HuH-7.5 (cell line): ENCODE measurements at regions not wholly inside any gene's neighbourhood (a gene's known extent, or its start where the extent isn't known, plus 50 kb on each side); places are given as distances from the start of the nearest gene placed in this dataset.
A peak's percentile ranks its signal among the peaks of the same experiment; 100 is the strongest.

Source experiments
- DNase-seq: peaks from one replicate; pipeline ENCODE4 v3.0.0; 2011; ENCODE audit warnings: low spot score

DNA sequence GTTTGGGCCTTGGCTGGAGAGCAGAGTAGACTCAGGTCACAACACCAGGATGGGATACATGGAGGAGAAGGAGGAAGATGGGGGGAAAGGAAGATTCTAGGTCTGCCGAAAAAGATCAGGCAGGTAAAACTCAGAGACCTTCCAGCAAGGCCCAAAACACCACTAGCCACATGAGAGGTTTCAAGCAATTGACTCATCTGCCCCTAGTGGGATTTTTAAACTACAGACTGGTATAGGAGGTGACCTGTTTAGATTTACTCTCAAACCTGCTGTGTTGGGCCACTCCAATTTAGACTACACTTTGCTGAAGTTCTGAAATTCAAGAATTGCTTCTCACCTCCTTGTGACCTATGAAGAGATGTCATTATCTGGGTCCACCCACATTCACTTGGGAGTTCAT, 236.9 kb upstream of the SASH1 start:
- DNase-seq = no peak

DNA sequence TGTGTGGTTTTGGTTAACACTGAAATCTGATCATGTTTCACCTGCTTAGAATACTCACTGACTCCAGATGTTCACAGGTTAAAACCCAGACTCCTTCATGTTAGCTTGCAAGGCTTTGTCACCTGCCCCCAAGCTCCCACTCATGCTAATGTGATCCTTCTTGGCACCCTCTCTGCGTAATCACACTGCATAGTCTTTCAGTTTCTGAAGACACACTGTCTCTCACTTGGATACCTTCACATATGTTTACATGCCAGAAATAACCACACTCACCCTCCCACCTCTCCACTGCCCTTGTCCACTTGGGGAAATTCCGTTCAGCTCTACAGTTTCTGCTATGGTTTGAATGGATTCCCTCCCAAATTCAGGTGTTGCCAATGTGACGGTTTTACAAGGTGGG, 234.7 kb upstream of the SASH1 start:
- no peak for DNase-seq

DNA sequence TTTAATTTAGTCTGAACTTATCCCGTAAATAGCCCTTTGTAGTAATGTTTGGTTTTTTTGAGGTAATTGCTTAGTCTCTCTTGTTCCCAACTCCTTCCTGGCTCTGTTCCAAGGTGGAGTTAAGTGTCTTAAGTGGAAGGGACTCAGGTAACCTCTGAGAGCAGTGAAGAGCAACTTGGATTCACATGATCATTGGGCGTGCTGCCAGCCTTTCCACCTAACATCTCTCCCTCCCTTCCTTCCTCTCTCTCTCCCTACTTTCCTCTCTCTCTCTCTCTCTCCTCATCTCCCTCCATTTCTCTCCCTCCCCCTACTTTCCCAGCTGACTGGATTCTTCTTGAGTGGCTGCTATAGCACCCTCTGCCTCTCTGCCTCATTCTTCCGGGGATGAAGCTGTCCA, 232.9 kb upstream of the SASH1 start:
- no peak for DNase-seq

DNA sequence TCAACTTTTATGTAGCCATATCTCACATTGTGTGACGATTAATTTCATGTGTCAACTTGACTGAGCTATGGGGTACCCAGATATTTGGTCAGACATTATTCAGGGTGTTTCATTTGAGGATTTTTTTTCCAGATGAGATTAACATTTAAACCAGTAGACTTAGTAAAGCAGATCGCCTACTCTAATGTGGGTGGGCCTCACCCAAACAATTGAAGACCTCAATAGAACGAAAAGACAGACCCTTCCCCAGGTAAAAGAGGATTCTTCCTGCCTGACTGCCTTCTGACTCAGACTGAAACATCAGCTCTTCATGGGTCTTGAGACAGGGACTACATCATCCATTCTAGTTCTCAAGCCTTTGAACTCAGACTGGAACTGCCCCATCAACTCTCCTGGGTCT, 231.7 kb upstream of the SASH1 start:
- DNase-seq = no peak

DNA sequence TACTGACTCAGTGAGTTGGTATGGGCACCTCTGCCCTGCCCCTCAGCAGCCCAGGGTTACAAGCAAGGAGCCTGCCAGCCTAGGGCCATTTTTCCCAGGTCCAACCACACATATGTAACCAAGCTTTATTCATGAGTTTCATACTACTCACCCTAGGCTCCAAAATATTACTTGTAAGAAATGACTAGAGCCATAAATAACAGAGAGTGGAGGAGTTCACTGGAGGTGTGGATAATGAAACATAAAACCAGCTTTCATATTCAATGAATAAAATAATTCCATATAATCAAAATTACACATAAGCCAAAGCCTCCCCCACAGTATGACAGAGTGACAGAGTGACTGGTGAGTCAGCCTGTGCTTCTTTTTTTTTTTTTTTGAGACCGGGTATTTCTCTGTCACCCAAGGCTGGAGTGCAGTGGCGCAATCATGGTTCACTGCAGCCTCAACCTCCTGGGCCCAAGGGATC, 229.8 kb upstream of the SASH1 start:
- no peak for DNase-seq

DNA sequence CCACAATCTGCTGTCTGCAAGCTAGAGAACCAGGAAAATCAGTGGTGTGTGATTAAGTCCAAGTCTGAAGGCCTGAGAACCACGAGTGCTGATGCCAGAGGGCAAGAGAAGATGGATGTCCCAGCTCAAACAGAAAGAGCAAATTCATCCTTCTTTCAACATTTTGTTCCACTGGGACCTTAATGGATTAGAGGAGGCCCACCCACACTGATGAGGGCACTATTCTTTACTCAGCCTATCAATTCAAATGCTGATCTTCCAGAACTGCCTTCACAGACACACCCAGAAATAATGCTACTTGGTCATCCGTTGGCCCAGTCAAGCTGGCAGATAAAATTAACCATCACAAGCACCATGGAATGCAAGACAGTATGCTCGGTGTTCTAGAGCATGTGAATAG, 226.6 kb upstream of the SASH1 start:
- DNase-seq = no peak

DNA sequence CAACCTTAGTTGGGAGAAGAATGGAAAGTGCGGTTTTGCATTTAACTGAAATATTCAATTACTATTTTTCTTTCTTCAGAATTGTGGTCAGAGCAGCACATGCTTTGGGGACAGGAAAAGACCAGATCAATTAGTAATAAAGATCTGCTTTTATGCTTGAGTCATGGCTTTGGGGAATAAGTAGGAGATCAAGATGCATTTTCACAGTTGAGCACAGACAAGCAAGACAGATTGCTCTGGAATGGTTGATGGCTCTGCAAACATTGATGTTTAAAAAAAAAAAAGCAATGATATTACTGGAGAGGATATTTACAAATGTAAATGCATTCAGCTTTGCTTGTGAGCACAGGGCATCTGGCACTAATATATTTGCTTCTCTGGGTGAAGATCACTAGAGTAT, 224.4 kb upstream of the SASH1 start:
- DNase-seq = no peak

DNA sequence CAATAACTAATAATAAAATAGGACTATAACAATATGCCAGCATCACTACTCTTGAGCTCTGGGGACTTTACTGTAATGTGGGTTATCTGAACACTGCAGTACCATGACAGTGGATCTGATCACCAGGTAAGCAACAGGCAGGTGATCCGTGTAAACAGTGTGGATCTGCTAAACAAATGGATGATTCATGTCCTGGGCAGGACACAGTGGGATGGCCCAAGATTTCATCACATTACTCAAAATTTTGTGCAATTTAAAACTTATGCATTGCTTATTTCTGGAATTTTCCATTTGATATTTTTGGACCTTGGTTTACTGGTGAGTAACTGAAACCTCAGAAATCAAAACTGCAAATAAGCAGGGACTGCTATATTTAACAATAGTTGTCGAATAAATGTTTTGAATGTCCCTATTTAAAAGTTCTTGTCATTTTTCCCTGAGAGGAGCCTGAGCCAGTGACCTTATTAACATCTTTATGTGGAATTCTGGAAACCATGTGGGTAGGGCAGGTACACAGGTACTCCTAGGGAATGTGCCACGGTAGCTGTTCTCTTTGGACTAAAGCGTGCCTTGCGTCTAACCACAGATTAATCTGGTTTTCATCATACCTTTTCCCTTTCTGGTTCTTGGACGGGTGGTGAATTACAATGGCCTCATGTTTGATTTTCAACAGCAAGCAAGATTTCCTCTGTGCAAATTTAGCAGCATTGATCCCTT, 214.5 kb upstream of the SASH1 start:
- DNase-seq = no peak

DNA sequence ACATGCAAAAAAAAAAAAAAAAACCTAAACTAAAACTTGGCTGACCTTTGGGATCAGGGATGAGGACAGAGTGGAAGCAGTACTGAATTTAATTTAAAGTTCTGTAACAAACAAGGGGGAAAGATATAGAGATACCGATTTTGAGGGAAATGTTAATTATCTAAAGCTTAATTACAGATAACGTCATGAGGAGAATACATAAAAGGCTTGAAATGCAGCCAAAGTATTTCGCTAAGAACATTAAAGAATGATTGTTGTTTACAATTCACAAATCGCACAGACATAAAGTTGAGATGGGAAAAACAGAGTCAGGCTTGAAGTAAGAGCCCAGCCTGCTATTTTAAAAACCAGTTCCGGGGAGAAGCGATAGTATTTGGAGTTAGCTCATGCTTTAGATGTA, 208.0 kb upstream of the SASH1 start:
- DNase-seq = no peak

DNA sequence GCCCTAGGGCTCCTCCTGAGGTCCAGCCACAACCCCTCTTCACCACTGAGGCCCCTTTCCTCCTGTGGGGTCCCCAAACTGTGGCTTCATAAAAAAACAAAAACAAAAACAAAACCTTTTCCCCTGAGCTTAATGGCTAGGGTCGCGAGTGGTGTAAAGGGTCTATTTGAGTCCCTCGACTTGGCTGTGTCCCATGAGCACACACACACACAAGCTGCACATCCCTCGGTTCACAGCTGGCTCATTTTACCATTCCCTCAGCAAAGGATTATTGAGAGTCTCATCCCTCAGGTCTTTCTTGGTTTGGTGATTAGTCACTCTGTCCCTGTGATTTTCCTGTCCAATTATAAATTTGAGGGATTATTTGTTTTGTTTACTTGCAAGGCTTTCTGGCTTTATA, 206.1 kb upstream of the SASH1 start:
- no peak for DNase-seq

DNA sequence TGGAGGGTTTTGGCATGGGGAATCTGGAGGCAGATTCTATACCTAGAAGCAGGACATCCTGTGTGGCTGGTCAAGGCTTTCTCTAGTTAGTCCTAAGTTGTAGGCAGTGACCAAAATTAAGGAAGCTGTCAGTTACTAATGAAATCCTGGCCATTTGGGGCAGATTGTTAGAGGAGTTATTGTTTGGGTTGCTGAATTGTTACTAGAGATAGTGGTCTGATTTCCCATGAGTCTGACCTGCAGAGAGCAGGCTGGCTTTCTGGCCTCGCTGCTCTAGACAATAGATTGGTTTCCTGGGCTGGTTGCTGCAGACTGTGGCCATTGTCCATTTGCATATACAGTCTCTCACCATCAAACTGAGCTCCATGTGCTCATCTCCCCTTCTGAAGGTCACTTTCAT, 205.0 kb upstream of the SASH1 start:
- no peak for DNase-seq

DNA sequence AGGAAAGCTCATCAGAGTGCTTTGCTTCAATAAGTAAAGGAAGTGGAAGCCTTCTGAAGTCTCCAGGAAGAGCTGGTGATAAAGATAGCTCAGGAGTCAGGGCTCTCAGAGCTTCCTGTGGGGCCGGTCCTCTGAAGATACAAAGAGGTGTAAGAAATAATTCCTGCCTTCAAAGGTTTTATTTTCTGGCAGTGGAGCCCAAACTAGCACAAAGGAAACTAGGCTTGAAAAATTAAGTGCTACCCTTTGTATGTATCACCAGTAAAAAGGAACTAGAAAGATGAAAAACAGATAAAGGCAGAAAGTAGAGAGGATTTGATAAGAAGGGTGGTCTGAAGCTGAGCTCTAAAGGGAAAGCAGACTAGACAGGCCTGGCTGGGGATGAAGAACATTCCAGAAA, 204.1 kb upstream of the SASH1 start:
- DNase-seq = no peak

DNA sequence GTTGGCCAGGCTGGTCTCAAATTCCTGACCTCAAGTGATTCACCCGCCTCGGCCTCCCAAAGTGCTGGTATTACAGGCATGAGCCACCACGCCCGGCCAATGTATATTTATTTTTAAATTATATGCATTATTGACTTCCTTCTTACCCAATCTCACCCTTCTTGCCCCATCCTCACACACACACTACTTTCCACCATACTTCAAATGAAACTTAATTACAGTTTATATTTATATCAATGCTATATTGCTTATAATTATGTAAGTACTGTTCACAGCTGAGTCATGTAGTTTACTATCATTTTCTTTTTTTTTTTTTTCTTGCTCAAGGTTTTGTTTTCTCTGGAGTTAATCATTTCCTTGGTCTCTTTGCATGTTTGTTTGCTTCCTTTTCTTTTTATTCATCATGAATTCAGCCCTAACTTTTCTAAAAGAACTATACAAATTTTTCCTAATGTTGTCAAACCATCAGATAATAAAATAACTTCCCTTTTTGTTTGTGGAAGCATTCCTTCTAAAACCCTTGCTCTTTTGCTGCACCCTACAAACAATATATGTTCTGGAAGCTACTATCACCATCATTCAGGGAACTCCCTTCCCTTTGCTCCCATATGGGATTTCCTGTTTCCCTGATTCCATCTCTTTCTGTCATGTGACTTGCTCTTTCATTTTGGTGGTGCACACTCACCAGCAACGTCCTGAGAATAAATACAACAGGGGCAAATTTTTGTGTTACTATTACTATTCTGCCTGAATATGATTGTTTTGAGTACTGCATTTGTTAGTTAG, 201.7 kb upstream of the SASH1 start:
- no peak for DNase-seq

DNA sequence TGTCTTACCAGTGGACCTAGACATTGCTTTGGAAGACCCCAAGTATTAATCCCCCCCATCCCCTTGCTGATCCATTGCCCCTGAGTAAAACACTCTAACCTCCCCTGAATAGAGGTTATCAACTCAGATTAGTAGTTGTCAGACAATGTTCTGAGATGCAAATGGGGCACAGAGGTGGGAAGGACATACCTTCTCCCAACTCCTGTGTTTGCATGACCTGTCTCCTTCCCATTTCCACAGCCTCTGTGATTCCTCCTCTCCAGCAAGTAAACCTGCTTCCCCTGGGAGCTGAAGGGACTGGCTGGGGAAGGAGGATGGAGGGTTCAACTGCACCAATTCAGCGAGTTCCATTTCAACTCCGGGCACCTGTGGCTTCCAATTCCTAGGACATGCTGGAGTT, 199.8 kb upstream of the SASH1 start:
- no peak for DNase-seq

DNA sequence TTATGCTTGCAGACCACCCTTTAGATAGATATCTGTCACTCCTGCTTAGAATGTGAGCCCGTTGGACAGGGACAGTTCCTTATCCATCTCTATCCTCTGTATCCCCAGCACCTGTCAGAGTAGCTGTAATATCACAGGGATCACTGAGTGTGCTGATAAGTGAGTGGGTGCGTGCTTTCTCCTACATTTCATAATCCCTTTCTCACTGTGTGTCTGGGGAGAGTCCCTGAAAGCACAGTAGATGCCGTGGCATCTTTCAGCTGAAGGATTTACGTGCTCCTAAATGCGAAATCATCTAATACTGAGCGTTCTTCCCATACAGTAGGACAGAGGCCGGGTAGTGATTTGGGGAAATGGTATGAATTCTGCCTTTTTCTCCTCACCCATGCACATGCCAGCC, 198.9 kb upstream of the SASH1 start:
- DNase-seq = no peak

DNA sequence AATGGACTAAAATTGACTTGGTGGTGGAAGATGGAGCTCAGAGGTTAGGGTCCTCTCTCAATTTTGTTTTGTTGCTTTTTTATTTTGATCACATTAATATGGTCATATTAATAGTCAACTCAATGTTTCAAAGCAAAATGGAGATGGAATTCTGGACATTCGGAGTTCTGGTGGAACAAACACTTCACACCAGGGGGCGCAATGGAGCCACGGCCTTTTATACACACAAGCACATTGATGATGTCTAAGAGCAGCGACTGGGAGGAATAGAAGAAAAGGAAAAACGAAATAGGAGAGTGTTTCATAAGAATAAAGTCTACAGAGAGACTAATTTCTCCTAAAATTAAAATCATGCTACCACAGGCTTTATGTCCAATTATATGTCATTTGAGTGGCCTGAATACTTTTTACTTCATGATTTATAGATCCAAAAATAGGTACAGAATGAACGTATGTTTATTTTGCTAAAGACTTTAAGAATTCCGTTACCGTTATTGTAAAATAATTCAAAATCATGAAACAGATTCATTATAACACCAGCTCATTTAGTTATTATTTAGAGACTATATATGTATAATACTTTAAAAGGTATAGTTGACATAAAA, 197.6 kb upstream of the SASH1 start:
- peak; percentile 23 for DNase-seq

DNA sequence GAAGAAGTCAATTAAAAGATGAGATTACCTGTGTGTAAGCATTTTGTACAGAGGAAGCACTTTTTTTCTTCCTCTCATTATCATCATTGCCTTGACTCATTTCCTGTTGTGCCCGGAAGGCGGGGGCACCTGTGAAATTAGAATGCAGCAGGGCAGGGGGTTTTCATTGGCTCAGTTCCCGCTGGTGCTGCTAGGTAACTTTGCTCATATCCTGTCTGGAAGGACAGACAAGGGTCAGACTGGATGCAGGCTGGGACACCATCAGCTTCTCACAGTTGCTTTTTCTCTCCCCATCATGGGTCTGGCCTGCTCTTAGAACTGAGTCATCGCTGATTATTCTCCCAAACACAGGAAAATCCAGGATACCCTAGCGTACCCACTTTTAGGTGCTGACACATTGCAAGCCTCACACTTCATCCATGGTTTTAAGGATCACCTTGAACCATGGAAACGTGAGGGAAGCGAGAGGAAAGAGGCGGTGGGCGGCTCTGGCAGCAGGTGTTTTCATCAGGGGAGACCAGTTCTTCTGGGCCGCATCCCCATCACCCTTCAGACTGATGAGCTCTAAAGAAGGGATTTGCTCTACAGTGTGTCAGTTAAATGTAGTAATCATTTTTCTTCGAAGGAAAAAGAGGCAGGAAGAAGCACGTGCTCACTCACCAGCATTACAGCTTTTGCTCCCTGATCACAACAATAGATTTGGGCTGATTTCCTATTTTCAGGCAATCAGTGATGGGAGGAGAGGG, 195.7 kb upstream of the SASH1 start:
- DNase-seq = no peak

DNA sequence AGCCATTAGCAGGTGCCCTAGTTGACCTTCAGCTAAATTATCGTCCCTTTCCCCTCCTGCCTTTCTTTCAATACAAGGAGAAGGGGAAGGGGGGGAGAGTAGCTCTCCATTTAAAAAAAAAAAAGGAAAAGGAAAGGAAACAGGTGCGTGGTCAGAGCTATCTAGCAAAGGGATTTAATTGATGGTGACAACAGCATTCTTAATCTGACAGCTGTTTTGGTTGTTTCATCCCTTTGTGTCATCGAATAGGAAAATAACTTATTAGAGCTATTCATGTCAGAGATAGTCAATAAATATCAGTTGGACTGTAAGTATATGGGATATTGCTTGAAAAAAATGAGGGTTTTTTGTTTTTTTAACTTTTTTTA, 195.2 kb upstream of the SASH1 start:
- DNase-seq = no peak

DNA sequence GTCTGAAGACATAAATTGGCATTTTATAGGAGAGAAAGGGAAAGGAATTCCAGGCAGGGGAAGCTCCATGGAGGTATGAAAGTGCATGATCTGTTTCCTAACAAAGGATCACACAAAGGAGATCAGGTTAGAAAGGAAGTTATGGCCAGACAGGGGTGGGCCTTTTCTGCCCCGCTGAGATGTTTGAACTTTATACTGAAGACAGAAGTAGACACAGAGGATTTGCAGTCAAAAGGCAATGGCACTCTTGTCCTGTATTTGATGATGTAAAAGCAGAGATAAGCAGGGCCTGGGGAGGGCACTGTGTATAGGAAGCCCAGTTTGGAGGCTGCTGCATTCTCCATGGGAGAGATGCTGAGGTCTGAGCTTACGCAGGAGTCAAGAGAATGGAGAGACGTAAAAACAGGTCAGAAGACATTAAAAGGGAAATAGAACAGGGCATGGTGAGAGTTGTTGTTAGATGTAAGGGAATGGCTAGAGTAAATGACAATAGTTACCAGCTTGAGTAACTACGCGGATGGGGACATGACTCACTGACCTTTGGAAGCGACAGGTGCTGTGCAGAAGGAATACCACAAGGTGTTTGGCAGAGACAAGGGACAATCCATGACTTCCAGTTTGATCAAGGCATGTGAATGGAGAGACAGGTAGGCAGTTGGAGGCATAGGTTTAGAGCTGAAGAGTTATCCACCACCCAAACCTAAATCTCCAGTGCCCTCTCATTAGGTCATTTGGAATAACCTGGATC, 190.6 kb upstream of the SASH1 start:
- DNase-seq = no peak

DNA sequence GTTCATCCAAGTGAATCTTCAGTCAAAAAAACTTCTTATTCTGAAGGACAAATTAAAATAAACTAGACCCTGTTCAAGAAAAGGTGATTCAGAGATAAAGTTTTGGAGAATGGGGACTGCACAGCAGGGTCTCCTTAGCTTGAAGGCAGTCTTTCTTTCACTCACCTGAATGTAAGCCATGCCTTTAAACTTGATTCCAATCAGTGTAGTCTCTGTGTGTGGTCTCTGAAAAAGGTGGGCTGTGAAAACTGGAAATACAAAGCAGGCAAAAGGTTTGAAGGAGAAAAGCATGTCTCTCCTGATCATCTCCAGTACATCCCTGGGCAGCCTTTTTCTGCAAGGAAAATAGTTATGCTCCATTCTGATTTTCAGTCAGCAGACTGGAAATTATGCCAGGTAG, 188.0 kb upstream of the SASH1 start:
- DNase-seq = no peak

DNA sequence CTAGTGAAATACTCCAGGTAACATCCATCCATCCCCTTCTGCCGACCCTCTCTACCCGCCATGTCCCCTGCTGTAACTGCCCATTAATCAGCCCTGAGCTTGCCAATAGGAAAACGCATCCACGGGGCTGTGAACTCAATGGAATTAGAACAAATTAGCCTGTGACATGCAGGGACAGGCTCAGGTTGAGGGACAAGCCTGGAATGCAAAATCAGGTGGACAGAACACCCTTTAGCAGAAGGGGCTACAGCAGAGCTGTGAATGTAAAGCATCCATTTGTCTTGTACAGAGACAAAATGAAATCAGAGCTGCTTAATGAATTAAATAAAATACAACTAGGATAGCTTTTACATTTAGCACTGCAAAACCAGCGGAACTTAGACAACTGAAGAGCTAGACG, 187.3 kb upstream of the SASH1 start:
- no peak for DNase-seq

DNA sequence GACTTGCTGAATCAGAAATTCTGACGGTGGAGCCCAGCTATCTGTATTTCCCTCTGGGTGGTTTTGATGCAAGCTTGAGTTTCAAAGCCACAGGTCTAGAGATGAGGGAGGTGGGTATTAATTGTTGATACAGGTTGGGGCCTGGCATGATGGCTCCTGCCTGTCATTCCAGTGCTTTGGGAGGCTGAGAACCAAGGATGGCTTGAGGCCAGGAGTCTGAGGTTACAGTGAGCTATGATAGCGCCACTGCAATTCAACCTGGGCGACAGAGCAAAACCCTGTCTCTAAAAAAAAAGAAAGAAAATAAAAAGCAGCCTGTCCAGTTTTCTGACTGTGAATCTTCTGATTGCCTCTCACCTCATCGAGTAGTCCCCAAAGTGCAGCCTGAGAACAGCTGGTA, 184.8 kb upstream of the SASH1 start:
- no peak for DNase-seq
